HG02623 (cell line): ENCODE measurements at regions not wholly inside any gene's neighbourhood (a gene's known extent, or its start where the extent isn't known, plus 50 kb on each side); places are given as distances from the start of the nearest gene placed in this dataset.

ENCODE experiments used
- ATAC-seq: cut with Tn5 transposase; IDR thresholded peaks from one replicate; pipeline ENCODE4 v1.9.1; 2021; ENCODE audit warnings: moderate library complexity; ENCODE audit not compliant: unreplicated experiment

GRCh38 chr3:117282566-117282965 is 573.0 kb downstream of the TUSC7 start:
- no peak for ATAC-seq

GRCh38 chr3:117285737-117286136 is 576.2 kb downstream of the TUSC7 start:
- ATAC-seq: no peak

GRCh38 chr3:117286488-117286887 is 576.9 kb downstream of the TUSC7 start:
- ATAC-seq: no peak

- ATAC-seq: no peak
Observed at GRCh38 chr3:117287602-117288001, 578.0 kb downstream of the TUSC7 start.

- ATAC-seq: no peak
Observed at GRCh38 chr3:117291476-117291875, 581.9 kb downstream of the TUSC7 start.

GRCh38 chr3:117297065-117297464 is 587.5 kb downstream of the TUSC7 start:
- no peak for ATAC-seq

- ATAC-seq: no peak
Observed at GRCh38 chr3:117297541-117297940, 588.0 kb downstream of the TUSC7 start.

GRCh38 chr3:117298273-117298672 is 588.7 kb downstream of the TUSC7 start:
- no peak for ATAC-seq

GRCh38 chr3:117302428-117302827 is 592.8 kb downstream of the TUSC7 start:
- no peak for ATAC-seq

GRCh38 chr3:117303443-117303842 is 593.9 kb downstream of the TUSC7 start:
- no peak for ATAC-seq

- no peak for ATAC-seq
Observed at GRCh38 chr3:117304681-117305080, 595.1 kb downstream of the TUSC7 start.

GRCh38 chr3:117305681-117306080 is 596.1 kb downstream of the TUSC7 start:
- ATAC-seq: no peak

GRCh38 chr3:117306299-117306698 is 596.7 kb downstream of the TUSC7 start:
- ATAC-seq: no peak

- no peak for ATAC-seq
Observed at GRCh38 chr3:117308353-117308752, 598.8 kb downstream of the TUSC7 start.

GRCh38 chr3:117308756-117309155 is 599.2 kb downstream of the TUSC7 start:
- no peak for ATAC-seq

- ATAC-seq: no peak
Observed at GRCh38 chr3:117310536-117310935, 601.0 kb downstream of the TUSC7 start.

GRCh38 chr3:117314441-117315150 is 605.0 kb downstream of the TUSC7 start:
- no peak for ATAC-seq

- no peak for ATAC-seq
Observed at GRCh38 chr3:117322866-117323265, 613.3 kb downstream of the TUSC7 start.

- ATAC-seq: no peak
Observed at GRCh38 chr3:117346901-117347300, 637.3 kb downstream of the TUSC7 start.

- no peak for ATAC-seq
Observed at GRCh38 chr3:117348884-117349283, 639.3 kb downstream of the TUSC7 start.

- no peak for ATAC-seq
Observed at GRCh38 chr3:117349566-117349965, 640.0 kb downstream of the TUSC7 start.

- ATAC-seq: no peak
Observed at GRCh38 chr3:117350371-117350770, 640.8 kb downstream of the TUSC7 start.

- peak; percentile 58 for ATAC-seq
Observed at GRCh38 chr3:117355566-117355965, 646.0 kb downstream of the TUSC7 start.
